Peyer's patch (tissue), 4 donors: ENCODE measurements at regions not wholly inside any gene's neighbourhood (a gene's known extent, or its start where the extent isn't known, plus 50 kb on each side); places are given as distances from the start of the nearest gene placed in this dataset.

Experiments used
- POLR2A ChIP-seq, 2 donors: fragments of 450-650 bp; IDR thresholded peaks; one replicate each; pipeline ENCODE4 v1.5.1; 2017; ENCODE audit warnings: antibody characterized with exemption in 2 of 2, mild to moderate bottlenecking in 2 of 2, moderate library complexity in 2 of 2
- TF ChIP-seq, protein P1 (sequence below), 6 experiments: fragments of 450-650 bp in 4 of 6; fragments of 200-600 bp in 2 of 6; sonication (generic) in 1 of 6; IDR thresholded peaks; one replicate each; pipeline ENCODE4 v1.5.1; 2017 to 2019; ENCODE audit warnings: antibody characterized with exemption in 6 of 6, mild to moderate bottlenecking in 3 of 6, moderate library complexity in 1 of 6

DNA sequence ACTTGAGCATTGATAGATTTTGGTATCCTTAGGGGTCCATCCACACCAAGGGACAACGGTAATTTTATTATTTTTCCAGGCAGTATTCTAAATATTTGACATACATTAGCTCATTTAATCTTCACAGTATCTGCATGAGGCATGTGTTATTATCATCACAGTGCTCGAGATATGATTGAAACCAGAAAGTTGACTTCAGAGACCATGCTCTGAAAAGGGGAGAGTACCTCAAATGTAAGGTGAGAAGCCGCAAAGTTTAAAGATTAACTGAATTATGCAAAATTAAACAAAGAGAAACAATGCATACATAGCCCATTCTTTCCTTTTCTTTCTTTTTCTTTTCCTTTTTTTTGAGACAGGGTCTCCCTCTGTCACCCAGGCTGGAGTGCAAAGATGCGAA is 104.1 kb downstream of the SLC25A46 start:
- TF ChIP-seq, protein P1, sequence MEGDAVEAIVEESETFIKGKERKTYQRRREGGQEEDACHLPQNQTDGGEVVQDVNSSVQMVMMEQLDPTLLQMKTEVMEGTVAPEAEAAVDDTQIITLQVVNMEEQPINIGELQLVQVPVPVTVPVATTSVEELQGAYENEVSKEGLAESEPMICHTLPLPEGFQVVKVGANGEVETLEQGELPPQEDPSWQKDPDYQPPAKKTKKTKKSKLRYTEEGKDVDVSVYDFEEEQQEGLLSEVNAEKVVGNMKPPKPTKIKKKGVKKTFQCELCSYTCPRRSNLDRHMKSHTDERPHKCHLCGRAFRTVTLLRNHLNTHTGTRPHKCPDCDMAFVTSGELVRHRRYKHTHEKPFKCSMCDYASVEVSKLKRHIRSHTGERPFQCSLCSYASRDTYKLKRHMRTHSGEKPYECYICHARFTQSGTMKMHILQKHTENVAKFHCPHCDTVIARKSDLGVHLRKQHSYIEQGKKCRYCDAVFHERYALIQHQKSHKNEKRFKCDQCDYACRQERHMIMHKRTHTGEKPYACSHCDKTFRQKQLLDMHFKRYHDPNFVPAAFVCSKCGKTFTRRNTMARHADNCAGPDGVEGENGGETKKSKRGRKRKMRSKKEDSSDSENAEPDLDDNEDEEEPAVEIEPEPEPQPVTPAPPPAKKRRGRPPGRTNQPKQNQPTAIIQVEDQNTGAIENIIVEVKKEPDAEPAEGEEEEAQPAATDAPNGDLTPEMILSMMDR (IDR thresholded peaks at IDR 0.05) = no peak
- no peak for TF ChIP-seq POLR2A (IDR thresholded peaks at IDR 0.05)
